Liver (tissue), 8 donors: ENCODE measurements at regions not wholly inside any gene's neighbourhood (a gene's known extent, or its start where the extent isn't known, plus 50 kb on each side); places are given as distances from the start of the nearest gene placed in this dataset.

Source experiments
- DNase-seq: peaks from one replicate; pipeline ENCODE4 v3.0.0-alpha.2; 2017; ENCODE audit warnings: low spot score
- H3K27ac ChIP-seq, 2 donors: one replicate each; pipeline ENCODE4 v1.7.0; 2013; ENCODE audit warnings: inconsistent platforms in 2 of 2, low read length in 2 of 2, control low read depth in 1 of 2, low read depth in 1 of 2, mild to moderate bottlenecking in 1 of 2
- H3K27me3 ChIP-seq, 4 donors: one replicate each; pipeline versions ENCODE4 v1.6.1 to v1.7.0; 2013; ENCODE audit warnings: low read length in 3 of 4, inconsistent platforms in 1 of 4, mild to moderate bottlenecking in 1 of 4, moderate library complexity in 1 of 4; ENCODE audit not compliant: control insufficient read depth in 4 of 4, insufficient read depth in 4 of 4
- H3K36me3 ChIP-seq, 4 donors: one replicate each; pipeline versions ENCODE4 v1.6.1 to v1.7.0; 2013; ENCODE audit warnings: low read length in 3 of 4, mild to moderate bottlenecking in 3 of 4, low read depth in 1 of 4, moderate library complexity in 1 of 4; ENCODE audit not compliant: control insufficient read depth in 4 of 4, insufficient read depth in 3 of 4
- H3K4me1 ChIP-seq, 4 donors: one replicate each; pipeline versions ENCODE4 v1.6.1 to v1.7.0; 2013; ENCODE audit warnings: low read length in 3 of 4, mild to moderate bottlenecking in 3 of 4, moderate library complexity in 1 of 4; ENCODE audit not compliant: control insufficient read depth in 4 of 4, insufficient read depth in 4 of 4
- H3K4me3 ChIP-seq, 3 donors: one replicate each; pipeline versions ENCODE4 v1.6.1 to v1.7.0; 2013; ENCODE audit warnings: low read length in 3 of 3, control low read depth in 1 of 3, low read depth in 1 of 3, mild to moderate bottlenecking in 1 of 3
- H3K9ac ChIP-seq, 2 donors: one replicate each; pipeline ENCODE4 v1.7.0; 2013; ENCODE audit warnings: low read length in 2 of 2, mild to moderate bottlenecking in 2 of 2, moderate library complexity in 2 of 2, control low read depth in 1 of 2, low read depth in 1 of 2
- H3K9me3 ChIP-seq, 4 donors: one replicate each; pipeline versions ENCODE4 v1.6.1 to v1.7.0; 2013; ENCODE audit warnings: low read length in 3 of 4; ENCODE audit not compliant: control insufficient read depth in 4 of 4
- ATF3 ChIP-seq: IDR thresholded peaks from 2 replicates; pipeline ENCODE4 v1.6.1; 2016; ENCODE audit warnings: antibody characterized with exemption
- CTCF ChIP-seq: fragments of 150-350 bp; IDR thresholded peaks from 2 replicates; pipeline ENCODE4 v1.5.1; 2017; ENCODE audit warnings: improper control_type of control experiment, low read depth, low read length; ENCODE audit not compliant: missing input control
- EGR1 ChIP-seq, 2 donors: IDR thresholded peaks; 2 replicates each; pipeline ENCODE4 v1.6.1; 2016 to 2018; ENCODE audit warnings: antibody characterized with exemption in 2 of 2, low read depth in 2 of 2
- FOXA1 ChIP-seq: IDR thresholded peaks from 2 replicates; pipeline ENCODE4 v1.6.1; 2016; ENCODE audit warnings: antibody characterized with exemption
- GABPA ChIP-seq, 2 donors: IDR thresholded peaks in 1 of 2; conservative IDR thresholded peaks in 1 of 2; 2 replicates each; pipeline ENCODE4 v1.6.1; 2016; ENCODE audit warnings: antibody characterized with exemption in 2 of 2, mild to moderate bottlenecking in 1 of 2, moderate library complexity in 1 of 2
- HNF4A ChIP-seq, 2 donors: conservative IDR thresholded peaks; 2 replicates each; pipeline ENCODE4 v1.6.1; 2016; ENCODE audit warnings: antibody characterized with exemption in 2 of 2, mild to moderate bottlenecking in 2 of 2
- HNF4G ChIP-seq: IDR thresholded peaks from 2 replicates; pipeline ENCODE4 v1.6.1; 2016; ENCODE audit warnings: antibody characterized with exemption
- JUND ChIP-seq, 2 donors: IDR thresholded peaks; 2 replicates each; pipeline ENCODE4 v1.6.1; 2016; ENCODE audit warnings: antibody characterized with exemption in 2 of 2
- NR2F2 ChIP-seq: IDR thresholded peaks from 2 replicates; pipeline ENCODE4 v1.6.1; 2016; ENCODE audit warnings: antibody characterized with exemption
- RAD21 ChIP-seq, 2 donors: IDR thresholded peaks; 2 replicates each; pipeline ENCODE4 v1.6.1; 2016; ENCODE audit warnings: antibody characterized with exemption in 2 of 2, mild to moderate bottlenecking in 2 of 2
- REST ChIP-seq: IDR thresholded peaks from 2 replicates; pipeline ENCODE4 v1.6.1; 2016; ENCODE audit warnings: antibody characterized with exemption, mild to moderate bottlenecking
- RXRA ChIP-seq, 2 donors: IDR thresholded peaks; 2 replicates each; pipeline ENCODE4 v1.6.1; 2017 to 2018; ENCODE audit warnings: antibody characterized with exemption in 2 of 2, mild to moderate bottlenecking in 1 of 2
- SP1 ChIP-seq: IDR thresholded peaks from 2 replicates; pipeline ENCODE4 v1.6.1; 2018; ENCODE audit warnings: antibody characterized with exemption, mild to moderate bottlenecking
- YY1 ChIP-seq: IDR thresholded peaks from 2 replicates; pipeline ENCODE4 v1.6.1; 2016; ENCODE audit warnings: antibody characterized with exemption, mild to moderate bottlenecking
- ZBTB33 ChIP-seq: IDR thresholded peaks from 2 replicates; pipeline ENCODE4 v1.6.1; 2016; ENCODE audit warnings: antibody characterized with exemption
- WGBS: extraction: QIAGEN DNeasy Blood & Tissue Kit; methylation state at CpG from one replicate; pipeline ENCODE4 v1.1.7; 2013; 5-methylcytosine and 5-hydroxymethylcytosine counted together
- donor health status: healthy.
- donor health status: healthy.
- donor health status: healthy.
- donor health status: healthy.
- donor health status: healthy.

- no peak for TF ChIP-seq REST
- no peak for TF ChIP-seq NR2F2
- no peak for TF ChIP-seq YY1
- no peak for TF ChIP-seq CTCF
- no peak for TF ChIP-seq HNF4G
These were observed 223.1 kb upstream of the CTNNB1 start (continued) for GRCh38 chr3:40976241-40976640.

GRCh38 chr3:40978442-40978841 lies 220.9 kb upstream of the CTNNB1 start:
- WGBS, result 83% methylated on average over 2 of the region's 2 CpGs
- no peaks in the 10 kb centered on the region for H3K4me1 ChIP-seq
- no peak overlapping the region for H3K9ac ChIP-seq
- H3K9me3 ChIP-seq, result no peaks in the 10 kb centered on the region
- DNase-seq, result no peak
- H3K4me3 ChIP-seq, result no peak overlapping the region
- no peak for TF ChIP-seq RXRA (IDR thresholded peaks at IDR 0.05)
- TF ChIP-seq RAD21 (IDR thresholded peaks at IDR 0.05), result no peak
- TF ChIP-seq CTCF, result no peak
- no peak for TF ChIP-seq FOXA1
- TF ChIP-seq JUND (IDR thresholded peaks at IDR 0.05), result no peak
- TF ChIP-seq GABPA (IDR thresholded peaks at IDR 0.05 in 1 of 2, conservative IDR thresholded peaks at IDR 0.05 in 1 of 2), result no peak
- TF ChIP-seq SP1, result no peak
- TF ChIP-seq ATF3, result no peak
- TF ChIP-seq NR2F2, result no peak
- no peak for TF ChIP-seq HNF4G
- no peak overlapping the region for H3K27ac ChIP-seq
- H3K36me3 ChIP-seq, result no peaks in the 10 kb centered on the region
- H3K27me3 ChIP-seq, result no peaks in the 10 kb centered on the region

- H3K4me1 ChIP-seq, result no peaks in the 10 kb centered on the region
- no peak for DNase-seq
- no peak overlapping the region for H3K27ac ChIP-seq
- no peak for TF ChIP-seq ZBTB33
- TF ChIP-seq EGR1 (IDR thresholded peaks at IDR 0.05; ENCODE audit: low read depth in 2 of 2), result no peak
- TF ChIP-seq YY1, result no peak
- TF ChIP-seq CTCF, result no peak
- no peak for TF ChIP-seq GABPA (IDR thresholded peaks at IDR 0.05 in 1 of 2, conservative IDR thresholded peaks at IDR 0.05 in 1 of 2)
- no peak for TF ChIP-seq NR2F2
- no peak for TF ChIP-seq HNF4G
- no peak for TF ChIP-seq JUND (IDR thresholded peaks at IDR 0.05)
- TF ChIP-seq ATF3, result no peak
- TF ChIP-seq RAD21 (IDR thresholded peaks at IDR 0.05), result no peak
- no peak for TF ChIP-seq FOXA1
- TF ChIP-seq HNF4A (conservative IDR thresholded peaks at IDR 0.05), result no peak
- H3K27me3 ChIP-seq, result no peaks in the 10 kb centered on the region
- no peaks in the 10 kb centered on the region for H3K36me3 ChIP-seq
- H3K4me3 ChIP-seq, result no peak overlapping the region
- WGBS, result 93% methylated on average over 3 of the region's 3 CpGs
- no peak overlapping the region for H3K9ac ChIP-seq
- H3K9me3 ChIP-seq, result no peaks in the 10 kb centered on the region
These were observed 219.3 kb upstream of the CTNNB1 start for GRCh38 chr3:40979962-40980361.
